CD1c-positive myeloid dendritic cell (primary cell): ENCODE measurements at regions not wholly inside any gene's neighbourhood (a gene's known extent, or its start where the extent isn't known, plus 50 kb on each side); places are given as distances from the start of the nearest gene placed in this dataset.

Source experiments
- DNase-seq: peaks from one replicate; pipeline ENCODE4 v3.0.0-alpha.2; 2016; ENCODE audit errors: extremely low spot score

DNA sequence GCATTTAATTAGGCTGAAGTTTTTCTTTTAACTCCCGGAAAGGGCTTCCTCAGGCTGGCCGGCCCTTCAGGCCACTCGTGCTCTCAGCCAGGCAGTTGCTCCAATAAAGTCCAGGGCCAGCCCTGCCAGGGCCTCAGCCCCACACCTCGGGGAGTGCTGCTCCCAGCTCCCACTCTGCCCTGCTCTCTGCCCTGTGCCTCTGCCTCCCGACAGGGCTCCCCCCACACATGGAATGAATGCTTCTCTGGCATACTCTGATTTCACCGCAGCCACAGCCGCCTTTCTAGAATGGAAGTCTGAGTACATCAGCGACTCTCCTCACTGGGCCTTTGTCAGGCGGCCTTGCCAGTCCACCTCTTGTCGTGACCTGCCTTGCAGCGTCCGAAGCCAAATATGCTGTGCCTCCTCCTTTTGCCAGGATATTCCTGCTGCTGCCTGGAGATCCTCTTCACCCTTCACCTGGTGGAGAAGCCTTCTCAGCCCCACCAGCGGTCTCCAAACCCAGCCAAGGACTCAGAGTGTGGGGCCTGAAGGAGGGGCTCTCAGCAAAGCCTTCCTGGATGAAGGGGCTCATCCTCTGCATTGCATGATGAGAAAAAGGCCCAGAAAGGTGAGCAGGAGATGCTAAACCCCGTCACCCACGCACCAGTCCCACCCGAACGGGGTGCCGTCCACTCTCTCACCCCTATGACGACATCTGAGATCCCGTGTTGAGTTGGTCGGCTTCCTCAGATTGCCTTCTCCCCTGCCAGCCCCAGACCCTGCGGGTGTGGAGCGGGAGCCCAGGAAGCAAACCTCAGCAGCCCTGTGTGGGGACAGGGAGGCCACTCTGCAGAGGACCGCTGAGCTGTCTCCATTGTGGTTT is 472.7 kb upstream of the HS6ST1 start:
- no peak for DNase-seq

DNA sequence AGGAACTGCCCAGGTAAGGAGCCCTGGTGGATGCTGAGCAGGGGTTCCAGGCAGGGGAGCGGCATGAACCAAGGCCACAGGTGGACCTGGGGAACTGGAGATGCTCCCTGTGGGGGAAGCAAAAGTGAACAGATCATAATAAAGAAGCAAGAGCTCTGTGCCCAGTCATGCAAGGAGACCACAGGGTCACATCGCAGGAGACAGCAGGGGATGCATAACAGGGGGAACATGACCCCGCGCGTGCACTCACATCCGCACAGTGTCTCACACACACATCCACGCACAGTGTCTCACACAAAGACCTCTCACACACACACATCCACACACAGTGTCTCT is 473.3 kb upstream of the HS6ST1 start:
- no peak for DNase-seq

DNA sequence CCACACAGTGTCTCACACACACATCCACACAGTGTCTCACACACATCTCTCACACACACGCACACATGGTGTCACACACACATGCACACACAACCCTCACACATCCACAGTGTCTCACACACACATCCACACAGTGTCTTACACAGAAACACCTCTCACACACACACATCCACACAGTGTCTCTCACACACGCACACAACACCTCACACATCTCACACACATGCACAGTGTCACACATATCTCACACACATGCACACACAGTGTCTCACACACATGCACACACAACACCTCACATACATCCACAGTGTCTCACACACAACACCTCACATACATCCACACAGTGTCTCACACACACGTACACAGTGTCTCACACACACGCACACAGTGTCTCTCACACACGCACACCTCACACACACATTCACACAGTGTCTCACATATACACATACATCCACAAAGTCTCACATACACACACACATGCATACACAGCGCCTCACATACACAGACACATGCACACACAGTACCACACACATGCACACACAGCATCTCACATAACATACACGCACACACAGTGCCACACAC is 473.9 kb upstream of the HS6ST1 start:
- DNase-seq, result no peak

DNA sequence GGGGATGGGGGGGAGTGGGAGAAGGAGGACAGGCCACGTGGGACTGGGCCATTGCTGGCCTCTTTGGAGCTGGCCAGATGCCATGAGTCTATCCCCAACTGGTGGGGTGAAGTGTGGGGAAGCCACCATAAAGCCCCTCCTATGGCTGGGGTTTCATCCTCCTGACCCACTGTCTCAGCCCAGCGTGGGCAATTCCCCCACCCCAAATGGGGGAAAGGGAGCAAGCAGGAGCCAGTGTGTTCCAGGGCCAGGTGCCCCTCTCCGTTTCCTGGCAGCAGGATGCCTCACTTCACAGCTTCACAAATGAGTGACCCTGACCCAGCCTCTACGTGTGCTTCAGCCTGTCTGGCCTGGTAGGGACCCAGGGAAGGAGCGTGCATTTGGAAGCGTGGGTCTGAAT is 474.7 kb upstream of the HS6ST1 start:
- no peak for DNase-seq

DNA sequence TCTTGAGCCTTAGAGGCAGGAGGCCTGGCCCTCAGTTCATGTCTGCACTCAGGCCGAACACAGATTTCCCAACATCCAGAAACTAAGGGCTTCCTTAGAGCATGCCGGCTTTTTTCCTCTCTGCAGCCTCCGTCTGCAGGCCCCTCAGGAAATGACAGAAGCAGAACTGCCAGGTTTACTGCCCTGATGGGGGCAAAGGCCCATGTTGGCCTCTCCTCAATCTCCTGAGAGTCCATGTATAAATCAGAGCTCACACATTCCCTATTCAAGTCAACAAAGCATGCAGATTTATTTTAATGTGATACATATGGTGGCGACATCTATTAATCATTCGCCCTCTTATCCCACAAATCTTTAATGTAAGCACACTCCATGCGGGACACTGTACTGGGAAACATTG is 475.6 kb upstream of the HS6ST1 start:
- no peak for DNase-seq

DNA sequence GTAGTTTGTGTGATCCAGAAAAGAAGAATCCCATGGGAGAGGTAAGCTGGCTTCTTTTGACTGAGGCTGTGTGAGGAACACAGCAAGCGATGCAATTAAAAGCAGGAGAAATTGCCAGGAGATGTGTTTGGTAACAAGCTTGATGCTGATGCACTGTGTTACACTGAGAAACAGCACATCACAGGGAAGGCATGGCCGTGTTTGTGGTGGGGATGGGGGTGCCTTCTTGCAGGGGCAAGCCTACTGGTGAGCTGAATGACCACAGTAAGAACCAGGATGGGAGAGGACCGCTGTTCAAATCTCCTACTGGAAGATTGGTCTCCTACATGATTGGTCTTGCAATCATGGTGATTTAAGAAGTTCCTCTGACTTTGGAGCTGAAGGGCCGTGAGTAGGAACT is 477.7 kb upstream of the HS6ST1 start:
- DNase-seq, result no peak

DNA sequence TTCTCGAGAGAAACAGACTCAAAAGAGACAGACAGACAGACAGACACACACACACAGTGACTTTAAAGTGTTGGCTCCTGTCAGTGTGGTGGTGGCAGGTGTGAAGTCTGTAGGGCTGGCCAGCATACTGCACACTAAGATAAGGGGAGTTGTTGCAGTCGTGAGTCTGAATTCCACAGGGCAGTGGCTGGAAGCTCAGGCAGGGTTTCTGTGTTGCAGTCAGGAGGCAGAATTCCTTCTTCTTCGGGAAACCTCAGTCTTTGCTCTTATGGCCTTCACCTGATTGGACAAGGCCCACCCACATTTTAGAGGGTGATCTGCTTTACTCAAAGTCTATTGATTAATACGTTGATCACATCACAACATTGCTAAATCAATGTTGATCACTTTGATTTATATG is 478.4 kb upstream of the HS6ST1 start:
- no peak for DNase-seq

DNA sequence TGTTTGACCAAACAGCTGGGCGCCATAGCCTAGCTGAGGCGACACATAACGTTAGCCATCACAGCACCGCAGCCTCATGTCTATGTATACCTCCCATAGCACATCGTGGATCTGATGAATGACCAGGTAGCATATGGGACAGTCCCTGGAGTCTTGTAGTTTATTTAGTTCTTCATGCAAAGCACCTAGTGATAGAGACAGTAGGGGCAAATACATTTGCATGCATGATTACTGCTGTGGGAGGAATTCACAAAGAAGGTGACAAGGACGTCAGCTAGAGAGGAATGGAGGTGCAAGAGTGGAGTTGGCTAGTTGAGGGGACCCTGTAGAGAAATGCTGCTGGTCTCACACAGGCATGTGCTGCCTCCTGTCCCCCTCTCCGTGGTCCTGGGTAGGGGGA is 478.9 kb upstream of the HS6ST1 start:
- no peak for DNase-seq

DNA sequence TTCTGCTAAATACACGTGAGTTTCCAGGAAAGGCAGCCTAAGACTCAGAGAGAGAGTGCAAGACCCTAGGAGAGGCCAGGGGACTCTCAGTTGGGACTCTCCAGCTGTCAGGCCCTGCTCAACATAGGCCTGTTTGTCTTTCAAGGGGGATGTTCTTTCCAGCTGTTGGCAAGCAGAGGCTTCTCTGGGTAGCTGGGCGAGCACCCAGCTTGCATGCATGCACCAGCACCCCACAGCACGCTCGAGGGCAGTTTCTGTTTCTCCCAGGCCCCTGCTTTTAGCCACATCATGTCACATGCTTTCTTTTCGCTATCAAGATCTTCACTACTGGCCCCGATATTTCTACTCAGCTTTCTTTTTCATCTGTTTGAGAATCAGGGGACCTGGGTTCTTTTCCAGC is 479.3 kb upstream of the HS6ST1 start:
- DNase-seq, result no peak

DNA sequence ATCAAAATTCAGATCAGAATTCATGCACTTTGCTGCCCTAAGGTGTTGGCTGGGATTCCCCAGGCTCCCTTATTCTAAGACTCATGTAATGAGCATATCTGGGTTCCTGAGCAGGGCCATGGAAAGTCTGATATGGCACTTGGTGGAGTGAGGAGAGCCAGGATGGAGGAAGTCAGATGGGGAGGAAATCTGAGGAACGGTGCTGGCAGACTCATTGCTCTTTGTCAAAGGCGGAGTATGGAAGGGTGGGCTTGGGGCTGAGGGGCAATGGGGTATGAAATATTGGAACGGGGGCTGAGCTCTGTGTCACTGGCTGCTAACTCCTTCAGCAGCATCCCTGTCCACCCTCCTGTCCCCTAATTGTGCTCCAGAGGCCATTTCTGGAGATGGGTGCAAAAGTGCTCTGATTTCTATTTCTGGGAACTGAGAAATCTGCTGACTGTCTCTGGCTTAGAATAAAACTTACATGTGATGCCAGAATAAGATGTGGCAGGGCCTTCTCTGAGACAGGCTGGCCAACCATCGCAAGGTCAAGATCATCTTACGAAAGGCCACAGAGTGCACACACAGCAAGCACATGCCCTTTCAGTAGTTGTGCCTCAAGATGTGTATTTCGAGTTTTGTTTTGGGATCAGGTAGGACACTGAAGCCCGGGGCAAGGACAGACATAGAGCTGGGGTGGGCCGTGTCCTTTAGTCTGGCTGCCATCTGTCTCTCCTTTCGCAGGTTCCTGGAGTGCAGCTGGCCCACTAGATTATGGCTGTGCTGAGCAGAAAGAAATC is 480.0 kb upstream of the HS6ST1 start:
- no peak for DNase-seq

DNA sequence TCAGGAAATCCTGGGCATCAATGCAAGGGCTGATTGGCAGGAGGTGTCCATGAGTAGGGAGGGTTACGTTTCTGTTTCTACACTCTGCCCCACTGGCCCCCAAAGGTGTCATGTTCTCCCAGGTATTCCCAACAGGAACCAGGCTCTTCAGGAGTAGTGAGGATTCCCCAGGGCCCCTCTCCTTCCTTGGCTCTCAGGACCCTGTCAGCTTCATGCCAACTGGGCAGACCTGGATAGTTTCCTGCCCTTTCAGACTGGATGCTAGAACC is 480.6 kb upstream of the HS6ST1 start:
- DNase-seq, result no peak

DNA sequence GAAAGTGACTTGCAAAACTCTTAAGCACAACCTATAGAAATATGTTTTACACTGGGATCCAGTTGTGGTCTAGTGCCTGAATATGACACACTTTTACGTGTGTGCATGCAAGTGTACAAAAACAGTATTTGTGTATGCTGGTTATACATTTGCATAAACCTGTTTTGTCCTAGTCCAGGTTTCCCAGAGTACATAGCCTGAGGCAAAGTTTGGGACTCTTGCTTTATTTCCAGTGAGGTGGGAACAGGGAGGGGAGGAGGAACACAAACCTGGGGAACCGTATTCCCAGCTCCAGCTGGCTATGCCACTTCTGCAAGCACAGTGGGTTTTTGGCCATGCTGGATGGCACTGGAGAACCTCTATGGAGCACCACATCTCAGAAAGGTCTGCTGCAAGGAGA is 481.1 kb upstream of the HS6ST1 start:
- DNase-seq, result no peak

DNA sequence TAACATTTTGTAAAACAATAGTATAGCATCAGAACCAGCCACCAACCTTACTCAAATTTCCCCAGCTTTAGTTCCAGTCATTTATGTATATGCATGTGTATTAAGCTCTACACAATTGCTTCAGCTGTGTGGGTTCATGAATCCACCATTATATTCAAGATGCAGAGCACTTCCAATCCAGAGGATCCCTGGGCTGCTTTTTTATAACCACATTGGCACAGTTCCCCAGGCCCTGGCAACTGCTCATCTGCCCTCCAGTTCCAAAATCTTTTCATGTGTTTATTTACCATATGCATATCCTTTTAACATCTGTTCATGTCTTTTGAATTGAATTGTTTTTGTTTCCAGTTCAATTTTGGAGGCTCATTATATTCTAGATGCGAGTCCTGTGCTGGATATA is 482.9 kb upstream of the HS6ST1 start:
- no peak for DNase-seq

DNA sequence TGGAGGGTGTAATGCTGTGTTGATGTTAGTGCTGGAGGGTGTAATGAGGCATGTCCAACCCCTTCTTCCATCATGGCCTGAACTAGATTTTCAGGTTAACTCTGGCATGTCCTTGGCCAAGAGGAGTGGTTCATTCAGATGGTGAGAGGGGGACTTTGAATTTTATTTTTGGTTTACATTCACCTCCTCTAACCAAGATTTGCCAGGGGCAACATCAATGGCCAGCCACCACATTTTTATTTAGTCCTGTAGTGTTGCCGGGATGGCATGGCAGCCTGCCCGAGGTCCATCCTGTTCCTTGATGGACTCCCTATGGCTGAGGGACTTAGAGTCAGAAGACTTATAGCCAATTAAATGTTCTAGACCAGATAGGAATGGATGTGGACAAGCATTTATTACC is 484.6 kb upstream of the HS6ST1 start:
- DNase-seq, result no peak

DNA sequence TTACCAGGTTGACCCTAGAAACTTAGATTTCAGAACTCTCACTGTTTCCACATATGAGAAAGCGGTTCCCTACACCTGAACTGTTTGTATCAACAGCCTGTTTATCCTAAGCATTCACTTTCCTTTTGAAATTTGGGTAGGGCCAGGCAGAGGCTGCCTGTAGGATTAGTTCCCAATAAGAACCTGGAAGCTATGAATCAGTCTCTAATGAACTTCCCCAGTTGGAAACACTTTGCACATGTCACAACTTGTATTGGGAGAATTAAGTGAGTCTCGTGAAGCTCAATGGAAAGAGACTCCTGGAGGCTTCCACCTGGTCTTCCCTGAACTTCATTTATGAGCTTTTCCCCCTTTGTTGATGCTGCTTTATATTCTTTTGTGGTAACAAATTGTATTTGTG is 486.6 kb upstream of the HS6ST1 start:
- DNase-seq, result no peak

DNA sequence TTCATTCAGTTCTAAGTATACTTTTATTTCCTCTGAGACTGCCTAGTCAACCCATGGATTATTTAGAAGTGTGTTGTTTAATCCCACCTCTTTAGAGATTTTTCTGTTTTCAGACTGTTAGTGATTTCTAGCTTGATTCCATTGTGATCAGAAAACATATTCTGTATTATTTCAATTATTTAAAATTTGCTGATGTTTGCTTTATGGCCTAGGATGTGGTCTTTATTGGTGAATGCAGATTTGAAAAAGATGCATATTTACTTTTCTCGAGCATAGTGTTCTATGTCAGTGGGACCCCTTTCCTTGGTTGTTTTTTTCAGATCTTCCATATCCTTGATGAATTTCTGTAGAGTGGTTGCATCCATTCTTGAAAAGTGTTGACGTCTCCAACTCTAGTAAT is 487.2 kb upstream of the HS6ST1 start:
- no peak for DNase-seq

DNA sequence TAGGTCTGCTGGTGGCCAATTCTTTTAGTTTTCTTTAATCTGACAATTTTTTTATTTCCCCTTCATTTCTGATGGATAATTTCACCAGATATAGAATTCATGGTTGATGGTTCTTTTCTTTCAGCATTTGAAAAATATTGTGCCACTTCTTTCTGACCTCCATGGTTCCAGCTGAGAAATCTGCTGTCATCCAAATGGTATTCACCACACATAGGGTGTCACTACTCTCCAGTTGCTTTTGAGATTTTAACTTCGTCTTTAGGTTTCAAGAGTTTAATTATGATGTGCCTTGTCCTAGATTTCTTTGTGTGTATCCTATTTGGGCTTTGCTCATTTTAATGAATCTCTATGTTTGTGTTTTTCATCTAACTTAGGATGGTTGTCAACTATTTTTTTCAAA is 488.6 kb upstream of the HS6ST1 start:
- DNase-seq, result no peak

DNA sequence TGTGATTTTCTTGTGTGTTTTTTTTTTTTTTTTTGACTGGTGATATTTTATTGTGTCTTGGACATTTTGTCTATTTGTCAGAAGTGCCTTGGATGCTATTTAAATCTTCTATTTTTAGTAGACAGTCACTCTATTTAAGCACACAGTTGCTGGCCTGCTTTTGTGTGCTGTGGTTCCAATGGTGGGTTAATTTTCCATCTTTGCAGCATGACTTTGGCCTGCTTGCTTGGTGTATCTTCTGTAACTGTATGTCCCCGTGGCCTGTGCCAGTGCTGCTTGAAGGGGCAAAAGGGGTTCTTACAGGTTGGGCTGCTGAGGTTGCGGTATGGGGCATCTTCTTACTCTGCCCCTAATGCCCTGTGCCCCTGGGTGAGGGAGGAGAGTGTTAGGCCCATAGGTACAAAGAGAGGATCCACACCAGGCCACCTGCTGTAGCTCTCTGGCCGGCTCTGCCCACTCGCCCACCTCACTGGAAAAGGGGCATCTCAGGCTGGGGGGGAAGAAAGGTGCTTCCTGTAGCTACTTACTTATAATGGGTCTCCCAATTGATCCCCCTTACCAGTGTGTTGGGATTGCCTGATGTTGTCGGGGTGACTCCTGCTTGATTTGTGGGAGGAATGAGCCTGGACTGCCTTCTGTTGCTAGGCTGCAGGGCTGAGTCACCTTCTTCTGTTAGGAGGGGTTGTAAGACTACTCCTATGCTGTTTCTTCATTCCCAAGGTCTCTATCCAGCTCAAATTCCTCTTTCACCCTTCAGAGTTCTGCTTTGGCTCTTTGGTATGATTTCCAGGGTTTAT is 490.0 kb upstream of the HS6ST1 start:
- no peak for DNase-seq

DNA sequence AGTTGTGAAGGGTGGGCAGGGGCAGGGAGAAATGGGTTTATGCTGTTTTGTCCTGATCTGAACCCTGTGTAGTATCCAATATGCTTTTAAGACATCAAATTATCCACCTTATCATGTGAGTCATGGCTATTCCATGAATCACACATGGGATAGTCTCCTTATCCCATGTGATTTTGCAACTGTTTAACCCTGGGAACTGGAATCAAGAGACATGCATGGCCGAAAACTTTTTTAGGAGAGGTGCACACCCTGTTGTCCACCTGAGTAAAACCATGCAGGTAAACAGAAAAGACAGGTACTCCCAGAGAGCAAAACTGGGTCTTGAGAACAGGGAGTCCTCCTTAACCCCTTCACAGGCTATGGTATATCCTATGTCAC is 490.6 kb upstream of the HS6ST1 start:
- DNase-seq, result no peak

DNA sequence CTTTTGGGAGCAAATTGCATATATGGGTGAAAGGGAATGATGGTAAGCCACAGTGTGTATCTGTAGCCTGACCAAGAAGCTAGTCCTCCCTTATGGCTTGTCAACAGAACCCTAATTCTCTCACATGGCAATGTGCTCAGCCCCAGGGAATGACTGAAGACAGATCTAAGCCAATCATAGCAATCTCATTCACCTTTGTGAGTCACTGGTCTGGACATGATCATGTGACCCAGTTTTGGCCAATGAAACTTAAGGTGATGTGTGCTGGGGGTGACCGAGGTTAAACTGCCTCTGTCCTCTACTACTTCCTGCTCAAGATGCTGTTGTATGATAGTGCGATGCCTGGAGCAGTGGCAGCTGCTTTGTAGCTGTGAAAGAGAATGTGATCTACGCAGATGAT is 491.2 kb upstream of the HS6ST1 start:
- no peak for DNase-seq

DNA sequence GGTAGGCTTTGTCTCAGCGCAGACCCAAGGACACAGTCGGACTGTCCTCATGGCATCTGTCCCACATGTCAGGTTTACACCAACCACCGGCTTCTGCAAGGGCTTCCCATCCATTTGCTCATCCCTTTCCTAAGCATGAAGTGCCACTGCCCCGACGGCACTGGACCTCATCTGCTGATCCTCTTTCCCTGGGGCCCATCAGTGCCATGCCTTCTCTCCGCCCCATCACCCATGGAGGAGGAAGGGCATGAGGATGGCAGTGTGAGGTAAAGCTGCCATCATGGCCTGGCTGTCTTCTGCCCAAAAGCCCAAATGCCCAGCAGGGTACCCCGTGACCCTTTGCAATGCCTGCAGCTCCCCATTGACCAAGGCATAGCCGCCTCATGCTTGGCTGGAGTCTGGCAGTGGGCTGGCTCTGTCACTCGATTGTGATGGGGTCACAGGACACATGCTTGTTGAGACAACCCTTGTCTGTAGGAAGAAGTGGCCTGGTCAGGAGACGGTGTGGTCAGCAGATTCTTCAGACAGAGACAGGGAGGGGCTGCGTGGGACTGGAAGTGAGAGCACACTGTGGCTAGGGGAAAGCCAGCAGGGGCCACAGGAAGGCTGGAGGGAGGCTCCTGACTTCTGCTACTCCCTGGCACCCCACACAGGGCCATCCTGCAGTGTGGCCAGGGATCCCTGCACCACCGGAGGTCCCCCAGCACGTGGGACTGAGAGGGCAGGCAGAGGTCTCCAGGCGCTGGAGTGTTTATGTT is 493.7 kb upstream of the HS6ST1 start:
- DNase-seq, result no peak
